ENCODE measurements at regions not wholly inside any gene's neighbourhood (a gene's known extent, or its start where the extent isn't known, plus 50 kb on each side); places are given as distances from the start of the nearest gene placed in this dataset.
A peak's percentile ranks its signal among the peaks of the same experiment; 100 is the strongest.

- Histone ChIP-seq H3K9me3 (ENCODE audit: control insufficient read depth, low read depth, low read length) (no peaks in the 10 kb centered on the region), H2AFZ (ENCODE audit: control insufficient read depth, low read length) (no peak overlapping the region), H3K27me3 (ENCODE audit: control insufficient read depth, extremely low read depth, insufficient read depth, low read length) (no peaks in the 10 kb centered on the region), H4K20me1 (ENCODE audit: control insufficient read depth, extremely low read depth, insufficient read depth, low read length) (no peaks in the 10 kb centered on the region), H3K4me2 (ENCODE audit: control insufficient read depth, extremely low read depth, insufficient read depth, low read depth, low read length) (no peak overlapping the region), H3K36me3 (ENCODE audit: control insufficient read depth in 2 of 2, extremely low read depth in 1 of 2, insufficient read depth in 2 of 2, low read length in 2 of 2) (no peaks in the 10 kb centered on the region), H3K9me1 (ENCODE audit: control insufficient read depth, extremely low read depth, insufficient read depth, low read length) (no peaks in the 10 kb centered on the region), H3K4me3 (ENCODE audit: control insufficient read depth in 2 of 3, extremely low read depth in 1 of 3, insufficient read depth in 2 of 3, low read depth in 1 of 3, low read length in 3 of 3) (no peak overlapping the region), H3K27ac (ENCODE audit: control insufficient read depth, insufficient read depth, low read length) (no peak overlapping the region), H3K9ac (ENCODE audit: control insufficient read depth, extremely low read depth, insufficient read depth, low read length) (no peak overlapping the region), H3K79me2 (ENCODE audit: control insufficient read depth, insufficient read depth, low read length) (no peaks in the 10 kb centered on the region), H3K4me1 (ENCODE audit: control insufficient read depth, extremely low read depth, insufficient read depth, low read length) (no peaks in the 10 kb centered on the region)
- FAIRE-seq (no peak), DNase-seq (ENCODE audit: low read depth, low spot score) (no peak)
- TF ChIP-seq CTCF (optimal IDR thresholded peaks at IDR 0.05 in 1 of 3, IDR thresholded peaks at IDR 0.05 in 1 of 3, conservative IDR thresholded peaks at IDR 0.05 in 1 of 3; ENCODE audit: extremely low read depth in 1 of 3, insufficient read depth in 2 of 3, low read length in 3 of 3) = peak in 1 of 3 experiments; percentile 7
- TF ChIP-seq EZH2 (IDR thresholded peaks at IDR 0.05; ENCODE audit: low read length) = no peak
- dilution Hi-C loops (cut with MboI; ENCODE audit: extremely low pct_ligation_motif_present, low sequenced_read_pairs) = no loop called here
Observed at GRCh38 chr17:53186001-53186400, 636.7 kb upstream of the KIF2B start.

DNA sequence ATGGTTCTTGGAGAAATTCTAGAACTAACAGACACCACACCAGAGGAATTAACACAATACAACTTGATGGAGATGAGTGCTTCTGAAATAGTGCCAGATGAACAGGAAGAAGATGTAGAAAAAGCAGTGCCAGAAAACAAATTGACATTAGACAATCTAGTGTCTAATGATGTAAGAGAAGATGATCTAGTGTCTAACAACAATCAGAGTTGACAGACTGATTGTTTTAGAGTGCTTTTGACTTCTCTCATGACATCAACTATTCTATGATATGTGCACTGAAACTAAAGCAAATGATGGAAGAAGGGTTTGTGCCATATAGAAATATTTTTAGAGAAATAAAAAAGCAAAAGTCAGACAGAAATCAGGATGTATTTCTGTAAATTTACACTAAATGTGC, 646.1 kb upstream of the KIF2B start:
- no peak for TF ChIP-seq CTCF (optimal IDR thresholded peaks at IDR 0.05 in 1 of 3, IDR thresholded peaks at IDR 0.05 in 1 of 3, conservative IDR thresholded peaks at IDR 0.05 in 1 of 3; ENCODE audit: extremely low read depth in 1 of 3, insufficient read depth in 2 of 3, low read length in 3 of 3)
- TF ChIP-seq EZH2 (IDR thresholded peaks at IDR 0.05; ENCODE audit: low read length) = no peak
- Histone ChIP-seq H3K4me3 (ENCODE audit: control insufficient read depth in 2 of 3, extremely low read depth in 1 of 3, insufficient read depth in 2 of 3, low read depth in 1 of 3, low read length in 3 of 3) (no peak overlapping the region), H3K79me2 (ENCODE audit: control insufficient read depth, insufficient read depth, low read length) (no peaks in the 10 kb centered on the region), H2AFZ (ENCODE audit: control insufficient read depth, low read length) (no peak overlapping the region), H3K9me3 (ENCODE audit: control insufficient read depth, low read depth, low read length) (no peaks in the 10 kb centered on the region), H3K27me3 (ENCODE audit: control insufficient read depth, extremely low read depth, insufficient read depth, low read length) (no peaks in the 10 kb centered on the region), H3K27ac (ENCODE audit: control insufficient read depth, insufficient read depth, low read length) (no peak overlapping the region), H3K9me1 (ENCODE audit: control insufficient read depth, extremely low read depth, insufficient read depth, low read length) (no peaks in the 10 kb centered on the region), H3K36me3 (ENCODE audit: control insufficient read depth in 2 of 2, extremely low read depth in 1 of 2, insufficient read depth in 2 of 2, low read length in 2 of 2) (no peaks in the 10 kb centered on the region), H4K20me1 (ENCODE audit: control insufficient read depth, extremely low read depth, insufficient read depth, low read length) (no peaks in the 10 kb centered on the region), H3K9ac (ENCODE audit: control insufficient read depth, extremely low read depth, insufficient read depth, low read length) (no peak overlapping the region), H3K4me2 (ENCODE audit: control insufficient read depth, extremely low read depth, insufficient read depth, low read depth, low read length) (no peak overlapping the region), H3K4me1 (ENCODE audit: control insufficient read depth, extremely low read depth, insufficient read depth, low read length) (no peaks in the 10 kb centered on the region)
- DNase-seq (ENCODE audit: low read depth, low spot score) = no peak
- dilution Hi-C loops (cut with MboI; ENCODE audit: extremely low pct_ligation_motif_present, low sequenced_read_pairs) = no loop called here
- FAIRE-seq = no peak
